Midbrain (tissue), 1 donor: ENCODE measurements at regions not wholly inside any gene's neighbourhood (a gene's known extent, or its start where the extent isn't known, plus 50 kb on each side); places are given as distances from the start of the nearest gene placed in this dataset.
A peak's percentile ranks its signal among the peaks of the same experiment; 100 is the strongest.

Experiments
- DNase-seq: peaks from one replicate; lab custom pipeline; 2025; lab: John Stamatoyannopoulos, UW

DNA sequence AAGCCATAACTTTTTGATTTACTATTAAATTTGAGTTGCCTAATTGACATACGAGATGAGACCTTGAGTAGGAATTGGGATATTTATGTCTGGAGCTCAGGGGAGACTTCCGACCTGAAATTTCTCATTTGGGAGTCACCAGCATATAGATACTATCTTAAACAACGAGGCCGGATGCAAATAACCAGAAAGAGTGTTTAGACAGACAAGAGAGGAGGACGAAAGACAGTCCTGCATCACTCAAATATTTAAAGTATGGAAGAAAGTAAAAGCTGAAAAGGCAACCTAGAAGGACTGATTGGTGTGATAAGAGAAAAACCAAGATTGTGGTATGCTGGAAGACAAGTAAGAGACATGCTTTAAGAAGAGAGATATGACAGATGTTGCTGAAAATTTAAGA lies 675.0 kb upstream of the NUDT12 start:
- no peak for DNase-seq

DNA sequence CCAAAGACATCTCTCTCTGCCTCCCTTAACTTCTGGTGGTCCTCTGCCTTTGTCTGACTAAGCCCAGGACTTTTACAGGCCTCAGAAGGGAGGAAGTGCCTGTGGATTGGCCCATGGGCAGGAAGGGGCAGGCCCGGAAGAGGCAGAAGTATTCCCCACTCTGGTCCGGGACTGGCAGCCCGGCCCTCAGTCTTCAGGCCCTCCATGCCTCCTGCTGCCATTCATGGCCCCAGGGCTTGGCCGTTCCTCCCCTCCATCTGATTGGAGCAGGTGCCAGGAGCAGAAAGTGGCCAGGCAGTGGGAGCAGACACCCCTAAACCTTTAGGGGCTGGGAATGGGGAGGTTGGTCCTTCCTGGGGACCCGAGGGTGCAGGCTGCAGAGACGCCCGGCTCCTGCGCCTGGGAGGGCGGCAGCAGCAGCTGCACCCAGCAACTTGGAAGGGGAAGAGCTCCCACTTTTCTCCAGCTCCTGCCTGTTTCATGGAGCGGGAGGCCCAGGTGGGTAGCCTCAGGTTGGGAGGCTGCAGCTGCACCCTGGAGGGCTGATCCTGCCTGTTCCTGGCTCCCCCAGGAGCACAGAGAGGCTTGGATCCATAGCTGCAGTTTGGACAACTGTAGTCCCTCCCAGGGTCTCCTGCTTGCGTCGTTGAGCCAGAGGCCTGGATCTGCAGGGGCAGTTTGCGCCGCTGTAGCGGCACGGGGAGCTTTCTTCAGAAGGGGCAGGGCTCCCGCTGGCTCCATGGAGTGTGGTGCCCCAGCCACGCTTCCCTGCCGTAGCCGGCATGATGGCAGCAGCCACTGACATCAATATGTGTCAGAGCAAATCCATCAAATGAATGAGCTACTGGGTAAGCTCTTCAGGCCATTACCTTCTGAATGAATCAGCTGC lies 661.5 kb upstream of the NUDT12 start:
- no peak for DNase-seq

DNA sequence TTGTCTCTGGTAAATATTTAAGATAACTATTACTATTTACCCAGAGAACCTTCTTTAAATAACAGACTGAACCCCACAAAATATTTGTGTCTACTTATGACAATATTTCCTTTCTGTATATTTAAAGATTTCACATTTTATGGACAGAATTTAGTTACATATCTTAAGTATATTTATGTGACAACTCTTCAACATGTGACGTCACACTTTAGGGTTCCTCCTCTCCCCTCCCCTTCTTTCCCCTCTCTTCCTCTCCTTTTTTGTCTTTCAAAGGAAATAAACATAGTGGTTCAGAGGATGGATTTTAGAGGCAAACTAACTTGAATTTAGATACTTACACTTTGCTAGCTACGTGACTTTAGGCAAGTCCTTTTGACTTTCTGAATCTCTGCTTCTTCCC lies 655.6 kb upstream of the NUDT12 start:
- DNase-seq: no peak

DNA sequence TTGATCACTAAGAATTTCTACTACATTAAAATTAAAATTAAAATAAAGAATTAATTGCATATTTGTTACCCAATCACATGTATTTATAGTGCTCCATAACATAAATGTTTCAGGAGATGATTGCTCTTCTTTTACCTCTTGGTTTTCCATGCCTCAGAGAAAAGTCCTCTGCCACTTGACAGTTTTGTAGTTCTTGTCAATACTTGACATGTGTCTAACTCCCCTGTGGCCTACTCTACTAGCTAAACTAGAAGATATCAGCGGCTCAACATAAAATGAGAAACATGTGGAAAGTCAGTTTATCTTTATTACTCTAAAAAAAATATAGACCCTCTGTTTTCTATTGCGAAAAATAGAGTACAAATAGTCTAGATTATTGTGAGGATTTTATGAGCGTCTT lies 650.6 kb upstream of the NUDT12 start:
- DNase-seq: no peak

DNA sequence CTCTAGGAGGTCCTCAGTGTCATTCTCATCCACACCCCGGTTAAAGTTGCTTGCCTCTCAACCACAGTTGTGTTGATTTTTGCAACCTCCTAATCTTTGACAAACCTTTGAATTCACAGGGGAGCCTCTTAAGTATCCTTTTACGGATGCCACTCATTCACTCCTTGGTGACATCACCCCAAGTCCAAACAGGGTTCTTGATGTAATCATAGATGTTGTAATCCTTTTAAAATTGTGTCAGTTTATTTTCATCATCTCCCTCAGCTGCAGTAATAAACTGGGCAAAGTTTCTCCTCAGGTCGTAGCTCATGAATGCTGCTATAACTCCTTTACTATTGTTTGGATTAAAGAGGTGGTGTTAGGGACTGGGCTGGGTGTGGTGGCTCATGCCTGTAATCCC lies 637.2 kb upstream of the NUDT12 start:
- DNase-seq: no peak

DNA sequence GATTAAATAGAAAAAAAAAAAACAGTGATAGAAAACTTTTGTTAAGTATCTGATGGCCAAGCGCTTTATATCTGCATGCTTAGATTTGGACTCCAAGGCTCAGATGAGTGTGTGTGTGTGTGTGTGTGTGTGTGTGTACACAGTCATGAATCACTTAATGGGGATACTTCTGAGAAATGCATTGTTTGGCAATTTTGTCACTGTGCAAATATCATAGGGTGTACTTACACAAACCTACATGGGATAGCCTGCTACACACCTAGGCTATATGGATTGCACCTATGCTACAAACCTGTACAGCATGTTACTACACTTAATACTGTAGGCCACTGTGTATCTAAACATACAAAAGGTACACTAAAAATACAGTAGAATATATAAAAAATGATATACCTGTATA lies 635.6 kb upstream of the NUDT12 start:
- DNase-seq: no peak

DNA sequence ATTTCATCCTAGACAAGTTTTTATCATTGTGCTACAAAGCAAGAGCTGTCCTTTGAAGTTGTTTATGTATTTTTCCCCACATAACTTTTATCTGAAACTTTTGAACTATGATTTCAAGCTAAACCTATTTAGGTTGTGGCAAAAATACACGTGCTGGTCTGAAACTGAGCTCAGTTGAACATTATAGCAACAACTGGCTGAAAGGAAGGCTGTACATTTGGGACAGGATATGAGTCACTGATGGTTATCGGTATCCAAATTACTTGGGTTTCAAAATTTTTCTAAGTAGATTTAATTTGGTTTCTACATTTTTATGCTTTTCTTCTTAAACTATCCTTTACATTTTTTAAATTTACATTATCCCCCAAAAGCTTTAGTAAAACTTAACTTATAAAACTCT lies 627.3 kb upstream of the NUDT12 start:
- DNase-seq: no peak

DNA sequence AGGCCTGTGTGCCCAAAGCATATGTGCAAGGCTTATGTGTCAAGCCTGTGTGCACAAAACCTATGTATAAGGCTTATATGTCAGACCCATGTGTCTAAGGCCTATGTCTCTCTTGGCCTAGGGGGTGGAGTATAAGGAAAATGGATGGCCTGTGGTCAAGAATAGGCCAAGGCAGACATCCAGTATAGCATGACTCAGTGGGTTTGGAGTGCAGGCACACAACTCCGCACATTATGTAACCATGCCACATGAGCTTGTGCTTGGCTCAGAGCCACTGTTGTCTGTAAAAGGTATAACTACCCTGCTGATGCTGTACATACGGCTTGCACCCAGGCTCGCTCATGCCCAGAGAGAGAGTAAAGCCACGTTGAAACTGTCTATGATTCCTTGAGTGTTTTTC lies 626.4 kb upstream of the NUDT12 start:
- no peak for DNase-seq

DNA sequence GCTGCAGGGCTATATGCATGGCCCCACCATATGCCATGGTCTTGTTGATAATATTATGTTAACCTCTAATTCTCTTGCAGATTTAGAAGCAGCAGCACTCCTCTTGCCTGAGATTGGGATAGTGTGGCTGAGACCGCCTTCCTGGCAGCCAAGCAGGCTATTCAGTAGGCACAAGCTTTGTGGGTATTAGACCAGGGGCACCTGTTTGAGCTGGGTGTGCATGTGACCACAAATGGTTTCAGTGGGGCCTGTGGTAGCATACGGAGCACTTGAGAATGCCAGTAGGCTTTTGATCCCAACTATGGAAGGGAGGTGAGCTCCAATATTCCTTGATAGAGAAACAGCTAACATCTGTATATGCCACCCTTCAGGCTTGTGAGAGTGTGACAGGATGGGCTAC lies 625.1 kb upstream of the NUDT12 start:
- DNase-seq: no peak

DNA sequence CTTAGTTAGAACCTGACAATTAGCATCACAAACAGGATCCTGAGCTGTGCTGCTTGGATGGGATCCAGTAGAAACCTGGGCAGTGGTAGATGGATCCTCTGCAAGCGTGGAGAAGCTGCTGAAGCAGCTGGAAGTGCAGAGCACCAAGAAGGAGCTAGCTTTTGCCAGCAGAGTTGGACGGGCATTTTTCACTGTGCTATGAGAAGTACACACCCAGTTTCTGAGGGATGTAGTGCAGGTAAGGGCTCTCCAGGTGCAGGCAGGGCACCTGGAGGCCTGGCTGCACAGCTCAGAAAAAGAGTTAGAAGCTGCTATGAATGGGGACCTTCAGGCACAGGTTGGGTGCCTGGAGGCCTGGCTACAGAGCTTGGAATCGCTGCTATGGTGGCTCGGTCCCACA lies 623.9 kb upstream of the NUDT12 start:
- no peak for DNase-seq

DNA sequence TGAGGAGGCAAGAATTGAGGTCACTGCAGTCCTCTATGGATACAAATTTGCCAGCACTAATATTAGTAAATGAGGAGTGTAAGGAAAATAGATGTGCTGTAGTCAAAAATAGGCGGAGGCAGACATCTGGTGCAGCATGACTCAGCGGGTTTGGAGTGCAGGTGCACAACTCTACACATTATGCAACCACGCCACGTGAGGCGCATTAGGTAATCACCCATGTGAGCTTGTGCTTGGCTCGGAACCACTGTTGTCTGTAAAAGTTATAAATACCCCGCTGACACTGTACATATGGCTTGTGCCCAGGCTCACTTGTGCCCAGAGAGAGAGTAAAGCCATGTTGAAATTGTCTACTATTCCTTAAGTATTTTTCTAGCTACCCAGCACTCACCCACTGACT lies 623.5 kb upstream of the NUDT12 start:
- DNase-seq: no peak

DNA sequence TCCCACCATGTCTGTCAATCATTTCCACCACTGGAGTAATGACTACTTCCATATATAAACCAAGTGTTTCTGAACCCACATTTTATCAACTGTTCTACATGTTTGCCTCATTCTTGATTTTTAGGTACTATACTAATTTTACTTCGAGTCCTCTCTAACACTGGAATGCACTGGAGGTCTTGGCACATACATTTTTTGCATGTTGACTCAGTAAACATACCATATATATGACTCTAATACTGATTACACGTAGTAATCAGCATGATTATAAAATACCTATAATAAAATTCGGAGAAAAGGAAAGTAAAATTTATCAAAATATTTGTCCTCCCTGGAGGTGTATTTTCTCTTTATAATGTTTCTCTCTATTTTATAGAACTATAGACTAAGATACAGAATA lies 621.7 kb upstream of the NUDT12 start:
- DNase-seq: no peak

DNA sequence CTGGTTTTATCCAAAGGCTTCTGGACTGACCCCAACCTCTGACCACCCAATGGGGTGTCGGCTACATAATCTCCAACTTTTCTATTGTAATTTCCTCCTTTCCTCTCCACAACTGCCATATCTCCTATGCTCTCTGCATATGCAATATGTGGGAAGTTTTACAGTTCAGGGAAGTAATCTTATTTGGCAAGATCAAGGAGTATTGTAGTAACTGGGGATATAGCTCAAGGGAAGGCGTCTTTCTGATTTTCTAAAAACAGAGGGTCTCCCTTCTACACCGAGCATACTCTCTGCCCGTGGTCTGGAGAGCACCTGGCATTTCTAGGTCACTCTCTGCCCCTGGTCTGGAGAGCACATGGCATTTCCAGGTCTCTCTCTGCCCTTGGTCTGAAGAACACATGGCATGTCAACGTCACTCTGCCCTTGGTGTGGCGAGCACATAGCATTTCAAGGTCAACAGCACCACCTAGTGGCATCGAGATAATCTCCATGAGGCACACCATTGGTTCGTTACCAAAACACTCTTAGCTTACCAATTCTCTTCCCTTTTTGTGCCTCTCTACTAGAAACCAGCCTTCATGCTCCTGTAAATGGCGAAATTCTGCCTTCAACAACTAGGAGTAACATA lies 616.4 kb upstream of the NUDT12 start:
- peak; percentile 68 for DNase-seq

DNA sequence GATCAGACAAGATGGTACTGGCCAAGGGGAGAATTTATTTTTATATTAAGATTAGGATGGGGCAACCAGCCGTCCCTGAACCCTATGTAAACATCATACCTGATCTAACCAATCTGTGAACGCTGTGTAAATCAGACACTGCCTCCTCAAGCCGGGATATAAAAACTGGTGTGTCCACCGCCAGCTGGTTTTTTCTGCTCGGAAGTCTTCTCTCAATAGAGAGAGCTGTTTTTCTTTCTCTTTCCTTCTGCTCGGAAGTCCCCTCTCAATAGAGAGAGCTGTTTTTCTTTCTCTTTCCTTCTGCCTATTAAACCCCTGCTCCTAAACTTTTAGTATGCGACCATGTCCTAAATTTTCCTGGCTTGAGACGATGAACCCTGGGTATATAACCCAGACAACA lies 615.5 kb upstream of the NUDT12 start:
- no peak for DNase-seq

DNA sequence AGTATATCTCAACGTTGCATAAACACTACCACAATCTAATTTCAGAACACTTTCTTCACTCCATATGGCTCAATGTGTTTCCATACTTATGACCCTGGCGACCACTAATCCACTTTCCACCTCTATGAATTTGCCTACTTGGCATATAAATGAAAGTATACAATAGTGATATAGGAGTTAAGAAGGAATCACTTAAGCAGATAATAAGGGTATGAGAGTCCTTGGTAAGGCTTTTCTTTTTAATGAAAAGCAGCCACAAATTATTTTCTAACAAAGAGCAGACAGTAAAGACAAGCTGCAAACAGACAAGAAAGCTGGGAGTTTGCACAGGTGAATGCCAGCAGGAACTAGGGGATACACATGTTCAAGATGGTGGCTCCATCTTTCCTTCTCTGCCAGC lies 615.1 kb upstream of the NUDT12 start:
- no peak for DNase-seq

DNA sequence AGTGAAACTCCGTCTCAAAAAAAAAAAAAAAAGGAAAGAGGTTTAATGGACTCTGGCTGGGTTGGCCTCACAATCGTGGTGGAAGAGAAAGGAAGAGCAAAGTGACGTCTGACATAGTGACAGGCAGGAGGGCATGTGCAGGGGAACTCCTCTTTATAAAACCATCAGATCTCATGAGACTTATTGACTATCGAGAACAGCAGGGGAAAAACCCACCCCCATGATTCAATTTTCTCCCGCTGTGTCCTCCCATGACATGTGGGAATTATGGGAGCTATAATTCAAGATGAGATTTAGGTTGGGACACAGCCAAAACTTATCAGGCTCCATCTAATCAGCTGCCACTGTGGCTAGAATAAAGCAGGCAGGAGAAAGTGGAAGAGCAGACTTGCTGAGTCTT lies 610.4 kb upstream of the NUDT12 start:
- DNase-seq: no peak

DNA sequence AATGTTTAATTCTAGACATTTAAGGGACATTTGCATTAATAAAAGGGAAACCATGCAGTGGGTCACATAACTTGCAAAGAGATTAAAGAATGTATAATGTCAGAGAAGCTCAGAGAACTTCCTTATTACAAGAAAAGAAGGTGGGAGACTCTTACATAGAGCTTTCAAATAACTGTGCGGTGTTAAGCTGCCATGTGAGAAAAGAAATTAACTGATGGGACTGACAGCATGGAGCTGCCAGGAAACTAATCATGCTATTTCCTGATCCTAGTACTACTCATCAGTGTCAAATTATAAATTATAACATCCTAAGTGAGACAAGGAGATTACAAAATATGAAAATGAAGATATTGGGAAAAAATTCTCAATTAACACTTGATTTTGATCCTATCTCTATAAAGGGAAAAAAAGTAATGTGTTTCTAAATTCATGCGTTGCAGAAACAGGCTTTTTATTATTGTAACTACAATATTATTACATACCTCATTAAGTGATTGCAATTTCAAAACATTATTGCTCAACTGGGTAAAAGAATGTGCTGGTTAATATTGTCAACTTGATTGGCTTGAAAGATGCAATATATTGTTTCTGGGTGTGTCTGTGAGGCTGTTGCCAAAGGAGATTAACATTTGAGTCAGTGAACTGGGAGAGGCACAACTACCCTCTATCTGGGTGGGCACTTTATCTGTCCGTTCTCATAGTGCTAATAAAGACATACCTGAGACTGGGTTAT lies 609.5 kb upstream of the NUDT12 start:
- DNase-seq: no peak

DNA sequence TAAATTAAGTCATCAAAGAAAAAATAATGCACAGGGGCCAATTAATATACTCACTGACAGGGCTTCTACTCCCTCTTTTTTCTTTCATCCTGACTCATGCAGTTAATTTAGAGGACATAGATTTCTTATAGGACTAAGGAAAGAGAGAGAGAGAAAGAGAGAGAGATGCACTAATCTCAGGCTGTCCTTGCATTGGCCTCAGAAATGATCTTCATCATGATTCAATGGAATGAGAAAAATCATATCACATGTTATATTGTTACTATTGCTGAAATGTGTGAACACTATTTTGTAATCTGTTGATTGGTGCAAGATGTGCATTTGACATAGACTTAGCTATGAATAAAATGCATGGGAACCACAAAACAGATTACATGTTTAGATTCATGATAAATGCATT lies 608.3 kb upstream of the NUDT12 start:
- DNase-seq: no peak

DNA sequence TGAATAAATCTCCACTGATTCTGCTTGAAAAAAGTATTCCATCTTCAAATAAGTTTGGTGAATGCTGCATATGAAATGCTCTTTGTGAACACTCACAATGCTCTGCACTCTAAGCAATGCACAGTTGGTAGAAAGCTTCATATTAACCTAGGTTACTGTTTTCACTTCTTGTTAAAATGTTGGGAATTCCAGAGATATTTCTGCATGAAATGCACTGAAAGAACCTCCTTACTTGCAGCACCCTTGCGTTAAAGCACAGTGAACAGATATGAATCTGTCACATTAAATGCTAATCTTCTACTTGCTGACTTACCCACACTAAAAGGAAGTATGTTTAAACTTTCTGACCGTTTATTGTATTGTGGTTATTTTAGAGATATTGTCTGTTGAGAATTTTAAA lies 584.1 kb upstream of the NUDT12 start:
- no peak for DNase-seq

DNA sequence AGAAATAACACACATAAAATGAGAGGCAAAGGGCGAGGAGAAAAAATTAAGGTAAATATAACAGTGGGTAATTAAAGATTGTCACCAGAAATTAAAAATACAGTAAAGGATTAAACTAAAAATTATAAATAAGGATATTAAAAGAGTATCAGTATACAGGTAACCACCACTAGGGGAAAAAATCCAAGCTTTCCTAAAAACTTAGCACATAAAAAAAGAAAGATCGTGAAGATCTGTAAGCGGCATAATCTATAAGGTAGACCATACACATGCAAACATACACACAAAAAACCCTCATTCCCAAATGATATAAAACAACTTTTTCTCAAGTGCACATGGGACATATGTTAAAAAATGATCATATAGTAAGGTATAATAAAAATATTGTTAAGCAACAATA lies 577.3 kb upstream of the NUDT12 start:
- no peak for DNase-seq

DNA sequence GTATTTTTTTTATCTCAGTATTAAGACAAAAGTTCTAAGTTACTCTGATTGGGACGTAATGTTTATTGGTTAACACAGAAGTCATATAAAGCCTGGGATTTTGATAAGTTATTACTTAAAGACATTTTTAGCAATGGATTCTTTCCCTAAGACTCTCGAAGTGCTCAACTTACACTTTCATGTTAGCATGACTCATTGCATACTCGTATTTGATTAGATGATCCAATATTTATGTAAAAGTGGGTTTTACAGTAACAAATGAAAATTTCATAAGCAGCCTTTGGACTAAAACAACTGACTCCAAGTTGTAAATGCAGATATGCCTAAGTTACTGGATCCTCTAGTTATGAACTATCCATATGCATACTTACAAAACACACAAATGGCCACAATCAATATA lies 567.7 kb upstream of the NUDT12 start:
- no peak for DNase-seq

DNA sequence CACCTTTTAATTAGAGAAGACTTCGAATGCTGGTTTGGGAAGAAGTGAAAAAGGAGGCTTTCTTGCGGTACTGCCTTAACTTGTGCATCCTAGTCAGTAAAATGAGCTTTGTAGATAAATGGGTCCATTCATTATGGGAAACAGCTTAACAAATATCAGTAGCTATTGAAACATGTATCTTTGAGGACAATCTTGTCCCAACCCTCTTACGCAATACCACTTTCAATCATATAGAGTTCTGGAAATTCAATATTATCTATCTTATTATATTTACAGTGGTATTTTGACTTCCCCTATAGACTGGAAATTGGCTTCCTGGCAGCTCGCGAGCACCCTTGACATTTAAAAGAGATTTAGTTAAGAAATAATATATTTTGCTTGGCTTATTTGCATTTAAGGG lies 565.8 kb upstream of the NUDT12 start:
- no peak for DNase-seq

DNA sequence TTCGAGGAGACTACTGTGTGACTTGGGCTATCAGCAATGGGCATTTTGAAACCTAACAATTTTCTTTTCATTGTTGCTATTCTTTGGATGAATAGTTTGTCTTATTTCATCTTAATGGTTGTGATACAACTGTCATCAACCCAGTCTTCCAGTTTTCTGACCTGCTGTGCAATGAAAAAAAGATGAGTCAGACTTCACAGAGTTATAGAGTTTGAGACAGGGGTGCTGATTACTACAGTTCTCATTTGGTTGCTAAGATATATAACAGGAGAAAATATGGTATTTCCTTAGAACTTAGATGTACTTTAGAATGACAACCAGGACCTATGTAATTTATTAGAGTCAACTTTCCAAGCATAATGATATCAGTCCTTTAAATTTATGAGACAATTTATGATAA lies 564.4 kb upstream of the NUDT12 start:
- DNase-seq: no peak
